ENCODE measurements at regions not wholly inside any gene's neighbourhood (a gene's known extent, or its start where the extent isn't known, plus 50 kb on each side); places are given as distances from the start of the nearest gene placed in this dataset.

DNA sequence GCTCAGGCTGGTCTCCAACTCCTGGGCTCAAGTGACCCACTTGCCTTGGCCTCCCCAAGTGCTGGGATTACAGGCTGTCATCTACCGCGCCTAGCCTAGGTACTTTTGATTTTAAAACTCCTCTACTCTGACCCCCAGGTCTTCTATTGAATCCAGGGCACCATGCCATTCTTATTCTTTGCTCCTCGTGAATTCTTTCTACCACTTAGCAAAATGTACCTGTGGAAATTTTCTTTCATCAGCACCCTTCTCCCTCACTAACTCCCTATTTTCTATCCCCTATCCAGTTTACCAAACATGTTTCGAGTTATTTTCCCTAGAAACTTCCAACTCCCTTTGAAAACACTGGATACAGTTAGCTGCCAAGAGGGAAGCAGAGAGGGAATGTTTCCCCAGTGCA, 60.0 kb upstream of the RAPGEF2 start:
- no peak overlapping the region for H3K27ac ChIP-seq (ENCODE audit: low read depth in 1 of 2, low read length in 1 of 2)
- H3K4me3 ChIP-seq: no peak overlapping the region
- DNase-seq (no peak), ATAC-seq (ENCODE audit: insufficient read depth, low FRiP score) (no peak)
- no peaks in the 10 kb centered on the region for H3K36me3 ChIP-seq (ENCODE audit: control insufficient read depth in 4 of 4, insufficient read depth in 4 of 4, low read length in 4 of 4)
- no peaks in the 10 kb centered on the region for H3K9me3 ChIP-seq (ENCODE audit: control insufficient read depth in 4 of 4, insufficient read depth in 3 of 4, low read length in 3 of 4)
- H3K9ac ChIP-seq (ENCODE audit: insufficient read depth in 1 of 2, low read length in 2 of 2): no peak overlapping the region
- H3K27me3 ChIP-seq (ENCODE audit: control insufficient read depth in 3 of 3, insufficient read depth in 3 of 3, low read length in 2 of 3): no peaks in the 10 kb centered on the region
- TF ChIP-seq, protein P1, sequence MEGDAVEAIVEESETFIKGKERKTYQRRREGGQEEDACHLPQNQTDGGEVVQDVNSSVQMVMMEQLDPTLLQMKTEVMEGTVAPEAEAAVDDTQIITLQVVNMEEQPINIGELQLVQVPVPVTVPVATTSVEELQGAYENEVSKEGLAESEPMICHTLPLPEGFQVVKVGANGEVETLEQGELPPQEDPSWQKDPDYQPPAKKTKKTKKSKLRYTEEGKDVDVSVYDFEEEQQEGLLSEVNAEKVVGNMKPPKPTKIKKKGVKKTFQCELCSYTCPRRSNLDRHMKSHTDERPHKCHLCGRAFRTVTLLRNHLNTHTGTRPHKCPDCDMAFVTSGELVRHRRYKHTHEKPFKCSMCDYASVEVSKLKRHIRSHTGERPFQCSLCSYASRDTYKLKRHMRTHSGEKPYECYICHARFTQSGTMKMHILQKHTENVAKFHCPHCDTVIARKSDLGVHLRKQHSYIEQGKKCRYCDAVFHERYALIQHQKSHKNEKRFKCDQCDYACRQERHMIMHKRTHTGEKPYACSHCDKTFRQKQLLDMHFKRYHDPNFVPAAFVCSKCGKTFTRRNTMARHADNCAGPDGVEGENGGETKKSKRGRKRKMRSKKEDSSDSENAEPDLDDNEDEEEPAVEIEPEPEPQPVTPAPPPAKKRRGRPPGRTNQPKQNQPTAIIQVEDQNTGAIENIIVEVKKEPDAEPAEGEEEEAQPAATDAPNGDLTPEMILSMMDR (IDR thresholded peaks at IDR 0.05; ENCODE audit: control extremely low read depth, extremely low read depth): no peak
- WGBS, 2 donors: 89 to 92% methylated on average over 4 of the region's 4 CpGs
- peaks cover 0 to 5% (median 0%) of the 10 kb centered on the region in 5 donors for H3K4me1 ChIP-seq (ENCODE audit: control insufficient read depth in 5 of 5, insufficient read depth in 5 of 5, low read length in 5 of 5)

- no peak overlapping the region for H3K9ac ChIP-seq (ENCODE audit: insufficient read depth in 1 of 2, low read length in 2 of 2)
- no peaks in the 10 kb centered on the region for H3K36me3 ChIP-seq (ENCODE audit: control insufficient read depth in 4 of 4, insufficient read depth in 4 of 4, low read length in 4 of 4)
- H3K27me3 ChIP-seq (ENCODE audit: control insufficient read depth in 3 of 3, insufficient read depth in 3 of 3, low read length in 2 of 3): no peaks in the 10 kb centered on the region
Measured at GRCh38 chr4:159043861-159044260, 59.0 kb upstream of the RAPGEF2 start.

DNA sequence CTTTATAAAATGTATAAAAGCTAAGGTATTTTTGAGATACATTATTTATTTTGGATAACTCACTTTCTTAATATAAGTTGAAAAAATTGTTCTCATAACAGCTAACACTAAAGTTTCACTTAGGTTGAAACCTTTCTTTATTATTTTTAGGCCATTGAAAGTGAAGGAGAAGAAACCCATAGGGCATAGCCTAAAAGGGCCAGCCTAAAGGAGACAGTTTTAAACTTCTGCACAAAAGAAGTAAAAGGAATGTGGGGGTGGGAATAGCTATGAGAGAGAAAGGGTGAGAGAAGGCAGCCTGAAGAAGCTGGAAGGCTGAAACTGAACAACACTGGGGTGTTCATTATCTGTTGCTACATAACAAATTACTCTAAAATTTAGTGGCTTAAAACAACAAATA, 57.6 kb upstream of the RAPGEF2 start:
- Histone ChIP-seq H3K36me3 (ENCODE audit: control insufficient read depth in 4 of 4, insufficient read depth in 4 of 4, low read length in 4 of 4) (no peaks in the 10 kb centered on the region), H3K27ac (ENCODE audit: low read depth in 1 of 2, low read length in 1 of 2) (no peak overlapping the region), H3K27me3 (ENCODE audit: control insufficient read depth in 3 of 3, insufficient read depth in 3 of 3, low read length in 2 of 3) (no peaks in the 10 kb centered on the region), H3K4me3 (no peak overlapping the region), H3K9ac (ENCODE audit: insufficient read depth in 1 of 2, low read length in 2 of 2) (no peak overlapping the region), H3K9me3 (ENCODE audit: control insufficient read depth in 4 of 4, insufficient read depth in 3 of 4, low read length in 3 of 4) (no peaks in the 10 kb centered on the region), H3K4me1 (ENCODE audit: control insufficient read depth in 5 of 5, insufficient read depth in 5 of 5, low read length in 5 of 5) (peaks cover 0 to 8% (median 0%) of the 10 kb centered on the region in 5 donors)
- DNase-seq (no peak), ATAC-seq (ENCODE audit: insufficient read depth, low FRiP score) (no peak)
- TF ChIP-seq, protein P1 (IDR thresholded peaks at IDR 0.05; ENCODE audit: control extremely low read depth, extremely low read depth): no peak

More at GRCh38 chr4:159043861-159044260, 59.0 kb upstream of the RAPGEF2 start:
- H3K4me3 ChIP-seq: no peak overlapping the region
- peaks cover 0 to 8% (median 0%) of the 10 kb centered on the region in 5 donors for H3K4me1 ChIP-seq (ENCODE audit: control insufficient read depth in 5 of 5, insufficient read depth in 5 of 5, low read length in 5 of 5)
- 85 to 92% methylated on average over 3 of the region's 3 CpGs for WGBS, 2 donors
- DNase-seq (no peak), ATAC-seq (ENCODE audit: insufficient read depth, low FRiP score) (no peak)
- H3K9me3 ChIP-seq (ENCODE audit: control insufficient read depth in 4 of 4, insufficient read depth in 3 of 4, low read length in 3 of 4): no peaks in the 10 kb centered on the region
- no peak overlapping the region for H3K27ac ChIP-seq (ENCODE audit: low read depth in 1 of 2, low read length in 1 of 2)
- TF ChIP-seq, protein P1 (IDR thresholded peaks at IDR 0.05; ENCODE audit: control extremely low read depth, extremely low read depth): no peak

GRCh38 chr4:159046683-159047082, 56.2 kb upstream of the RAPGEF2 start:
- no peak for DNase-seq
- TF ChIP-seq, protein P1 (IDR thresholded peaks at IDR 0.05; ENCODE audit: control extremely low read depth, extremely low read depth): no peak
- Histone ChIP-seq H3K27ac (ENCODE audit: low read depth in 1 of 2, low read length in 1 of 2) (no peak overlapping the region), H3K4me1 (ENCODE audit: control insufficient read depth in 5 of 5, insufficient read depth in 5 of 5, low read length in 5 of 5) (peaks cover 0 to 8% (median 0%) of the 10 kb centered on the region in 5 donors), H3K4me3 (no peak overlapping the region), H3K36me3 (ENCODE audit: control insufficient read depth in 4 of 4, insufficient read depth in 4 of 4, low read length in 4 of 4) (no peaks in the 10 kb centered on the region), H3K9me3 (ENCODE audit: control insufficient read depth in 4 of 4, insufficient read depth in 3 of 4, low read length in 3 of 4) (no peaks in the 10 kb centered on the region), H3K27me3 (ENCODE audit: control insufficient read depth in 3 of 3, insufficient read depth in 3 of 3, low read length in 2 of 3) (no peaks in the 10 kb centered on the region), H3K9ac (ENCODE audit: insufficient read depth in 1 of 2, low read length in 2 of 2) (no peak overlapping the region)
- 89 to 90% methylated on average over 6 of the region's 6 CpGs for WGBS, 2 donors
- no peak for ATAC-seq (ENCODE audit: insufficient read depth, low FRiP score)
